GM23338 (cell line): ENCODE measurements at regions not wholly inside any gene's neighbourhood (a gene's known extent, or its start where the extent isn't known, plus 50 kb on each side); places are given as distances from the start of the nearest gene placed in this dataset.

Experiments
- CREB1 ChIP-seq: fragments of 250-450 bp; sonication (Bioruptor Pico); IDR thresholded peaks from 2 replicates; pipeline ENCODE4 v1.5.0; 2020; ENCODE audit warnings: low read depth, mild to moderate bottlenecking, moderate library complexity
- TF ChIP-seq, protein P1 (sequence below), 2 experiments: fragments of 200-600 bp in 1 of 2; sonication (generic) in 1 of 2; conservative IDR thresholded peaks; 2 replicates each; pipeline versions ENCODE4 v1.5.1 to v1.6.1; 2016 to 2017; ENCODE audit warnings: antibody characterized with exemption in 2 of 2, low read depth in 2 of 2, mild to moderate bottlenecking in 2 of 2, moderate library complexity in 1 of 2
- TF ChIP-seq, protein P2 (sequence below): IDR thresholded peaks from one replicate; pipeline ENCODE4 v1.6.1; 2018; ENCODE audit warnings: antibody characterized with exemption; ENCODE audit not compliant: unreplicated experiment

DNA sequence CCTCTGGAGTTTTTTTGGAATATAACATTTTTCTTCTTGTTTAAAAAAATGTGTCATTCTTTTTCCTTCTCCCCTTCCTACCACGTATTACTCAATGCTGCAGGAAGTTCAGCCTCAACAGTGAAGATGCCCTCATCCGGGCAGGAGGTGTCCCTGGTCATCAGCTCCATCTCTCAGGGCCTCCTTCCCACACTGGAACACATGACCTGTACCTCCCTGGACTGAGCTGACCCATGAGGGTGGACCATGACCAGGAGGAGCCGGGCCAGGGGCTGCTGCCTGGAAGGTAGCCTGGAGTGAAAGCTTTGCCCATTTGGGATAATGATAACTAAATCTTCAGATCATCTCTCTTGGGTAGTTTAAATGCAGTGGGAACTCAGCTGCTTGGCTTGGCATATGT, 316.5 kb upstream of the ZMIZ1 start:
- TF ChIP-seq, protein P1, sequence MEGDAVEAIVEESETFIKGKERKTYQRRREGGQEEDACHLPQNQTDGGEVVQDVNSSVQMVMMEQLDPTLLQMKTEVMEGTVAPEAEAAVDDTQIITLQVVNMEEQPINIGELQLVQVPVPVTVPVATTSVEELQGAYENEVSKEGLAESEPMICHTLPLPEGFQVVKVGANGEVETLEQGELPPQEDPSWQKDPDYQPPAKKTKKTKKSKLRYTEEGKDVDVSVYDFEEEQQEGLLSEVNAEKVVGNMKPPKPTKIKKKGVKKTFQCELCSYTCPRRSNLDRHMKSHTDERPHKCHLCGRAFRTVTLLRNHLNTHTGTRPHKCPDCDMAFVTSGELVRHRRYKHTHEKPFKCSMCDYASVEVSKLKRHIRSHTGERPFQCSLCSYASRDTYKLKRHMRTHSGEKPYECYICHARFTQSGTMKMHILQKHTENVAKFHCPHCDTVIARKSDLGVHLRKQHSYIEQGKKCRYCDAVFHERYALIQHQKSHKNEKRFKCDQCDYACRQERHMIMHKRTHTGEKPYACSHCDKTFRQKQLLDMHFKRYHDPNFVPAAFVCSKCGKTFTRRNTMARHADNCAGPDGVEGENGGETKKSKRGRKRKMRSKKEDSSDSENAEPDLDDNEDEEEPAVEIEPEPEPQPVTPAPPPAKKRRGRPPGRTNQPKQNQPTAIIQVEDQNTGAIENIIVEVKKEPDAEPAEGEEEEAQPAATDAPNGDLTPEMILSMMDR (conservative IDR thresholded peaks at IDR 0.05; ENCODE audit: low read depth in 2 of 2), result no peak
- TF ChIP-seq, protein P2, sequence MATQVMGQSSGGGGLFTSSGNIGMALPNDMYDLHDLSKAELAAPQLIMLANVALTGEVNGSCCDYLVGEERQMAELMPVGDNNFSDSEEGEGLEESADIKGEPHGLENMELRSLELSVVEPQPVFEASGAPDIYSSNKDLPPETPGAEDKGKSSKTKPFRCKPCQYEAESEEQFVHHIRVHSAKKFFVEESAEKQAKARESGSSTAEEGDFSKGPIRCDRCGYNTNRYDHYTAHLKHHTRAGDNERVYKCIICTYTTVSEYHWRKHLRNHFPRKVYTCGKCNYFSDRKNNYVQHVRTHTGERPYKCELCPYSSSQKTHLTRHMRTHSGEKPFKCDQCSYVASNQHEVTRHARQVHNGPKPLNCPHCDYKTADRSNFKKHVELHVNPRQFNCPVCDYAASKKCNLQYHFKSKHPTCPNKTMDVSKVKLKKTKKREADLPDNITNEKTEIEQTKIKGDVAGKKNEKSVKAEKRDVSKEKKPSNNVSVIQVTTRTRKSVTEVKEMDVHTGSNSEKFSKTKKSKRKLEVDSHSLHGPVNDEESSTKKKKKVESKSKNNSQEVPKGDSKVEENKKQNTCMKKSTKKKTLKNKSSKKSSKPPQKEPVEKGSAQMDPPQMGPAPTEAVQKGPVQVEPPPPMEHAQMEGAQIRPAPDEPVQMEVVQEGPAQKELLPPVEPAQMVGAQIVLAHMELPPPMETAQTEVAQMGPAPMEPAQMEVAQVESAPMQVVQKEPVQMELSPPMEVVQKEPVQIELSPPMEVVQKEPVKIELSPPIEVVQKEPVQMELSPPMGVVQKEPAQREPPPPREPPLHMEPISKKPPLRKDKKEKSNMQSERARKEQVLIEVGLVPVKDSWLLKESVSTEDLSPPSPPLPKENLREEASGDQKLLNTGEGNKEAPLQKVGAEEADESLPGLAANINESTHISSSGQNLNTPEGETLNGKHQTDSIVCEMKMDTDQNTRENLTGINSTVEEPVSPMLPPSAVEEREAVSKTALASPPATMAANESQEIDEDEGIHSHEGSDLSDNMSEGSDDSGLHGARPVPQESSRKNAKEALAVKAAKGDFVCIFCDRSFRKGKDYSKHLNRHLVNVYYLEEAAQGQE, result no peak
- TF ChIP-seq CREB1 (CRISPR knock-in tag), result no peak
